B cell (primary cell): ENCODE measurements at regions not wholly inside any gene's neighbourhood (a gene's known extent, or its start where the extent isn't known, plus 50 kb on each side); places are given as distances from the start of the nearest gene placed in this dataset.

Experiments
- ATAC-seq: fragments of 200-7000 bp; cut with Tn5 transposase; one replicate; pipeline ENCODE4 v1.10.0; 2021; ENCODE audit warnings: low read depth, mild to moderate bottlenecking, moderate number of reproducible peaks, moderate library complexity
- CTCF ChIA-PET: fragments of 350-600 bp; sonication (Branson Sonifier 250); formaldehyde crosslinking; loops from one replicate; lab custom pipeline; 2021; ENCODE audit warnings: antibody characterized with exemption, inconsistent platforms; lab: Charles Lee
- POLR2A ChIA-PET: fragments of 350-600 bp; sonication (Branson Sonifier 250); formaldehyde crosslinking; loops from one replicate; lab custom pipeline; 2021; ENCODE audit warnings: antibody characterized with exemption; lab: Charles Lee
- DNase-seq: peaks from one replicate; pipeline ENCODE4 v3.0.0; 2013
- H2AFZ ChIP-seq: 2 replicates; pipeline ENCODE4 v1.6.1; 2012; ENCODE audit warnings: mild to moderate bottlenecking, low read depth, low read length; ENCODE audit not compliant: insufficient read depth, poor library complexity, severe bottlenecking
- H3K27ac ChIP-seq, 2 donors: 1 replicate in 1 of 2; 2 replicates in 1 of 2; pipeline ENCODE4 v1.5.1; 2012 to 2013; ENCODE audit warnings: low read length in 2 of 2, mild to moderate bottlenecking in 2 of 2, moderate library complexity in 1 of 2
- H3K27me3 ChIP-seq, 4 experiments: fragments of 200-600 bp in 1 of 4; sonication (generic) in 1 of 4; replicated peaks in 1 of 4; 1 replicate in 2 of 4; 2 replicates in 2 of 4; pipeline versions ENCODE4 v1.6.1 to v1.7.0; 2013 to 2016; ENCODE audit warnings: low read length in 3 of 4, mild to moderate bottlenecking in 2 of 4, mixed read lengths in 1 of 4, moderate library complexity in 1 of 4; ENCODE audit not compliant: insufficient read depth in 4 of 4, control insufficient read depth in 3 of 4; ENCODE audit errors: control extremely low read depth in 1 of 4
- H3K36me3 ChIP-seq, 2 experiments: replicated peaks in 1 of 2; 1 replicate in 1 of 2; 2 replicates in 1 of 2; pipeline versions ENCODE4 v1.6.1 to v1.7.1; 2013; ENCODE audit warnings: low read length in 1 of 2; ENCODE audit not compliant: insufficient read depth in 2 of 2, control insufficient read depth in 1 of 2; ENCODE audit errors: control extremely low read depth in 1 of 2, extremely low read depth in 1 of 2
- H3K4me1 ChIP-seq, 2 donors: fragments of 200-600 bp in 1 of 2; sonication (generic) in 1 of 2; 1 replicate in 1 of 2; 2 replicates in 1 of 2; pipeline versions ENCODE4 v1.5.1 to v1.6.1; 2013 to 2017; ENCODE audit warnings: low read length in 2 of 2; ENCODE audit not compliant: control insufficient read depth in 2 of 2, insufficient read depth in 2 of 2
- H3K4me2 ChIP-seq: replicated peaks from 2 replicates; pipeline ENCODE3; 2012; ENCODE audit warnings: mild to moderate bottlenecking, low read depth, low read length; ENCODE audit not compliant: poor library complexity, severe bottlenecking
- H3K4me3 ChIP-seq, 5 experiments: fragments of 200-600 bp in 1 of 5; sonication (generic) in 1 of 5; 1 replicate in 3 of 5; 2 replicates in 2 of 5; pipeline versions ENCODE4 v1.5.1 to v1.7.0; 2011 to 2016; ENCODE audit warnings: low read length in 4 of 5, mild to moderate bottlenecking in 4 of 5, low read depth in 2 of 5, control low read depth in 1 of 5, moderate library complexity in 1 of 5; ENCODE audit not compliant: insufficient read depth in 1 of 5; ENCODE audit errors: control extremely low read depth in 1 of 5, extremely low read depth in 1 of 5
- H3K79me2 ChIP-seq: fragments of 200-600 bp; sonication (generic); one replicate; pipeline ENCODE4 v1.6.0; 2016; ENCODE audit warnings: low read length; ENCODE audit not compliant: control insufficient read depth, insufficient read depth
- H3K9ac ChIP-seq: fragments of 200-600 bp; sonication (generic); 2 replicates; pipeline ENCODE4 v1.6.1; 2017; ENCODE audit warnings: mild to moderate bottlenecking, low read length, moderate library complexity
- H3K9me3 ChIP-seq, 3 donors: one replicate each; pipeline versions ENCODE4 v1.6.1 to v1.7.1; 2013; ENCODE audit warnings: low read length in 2 of 3; ENCODE audit not compliant: control insufficient read depth in 2 of 3, insufficient read depth in 1 of 3; ENCODE audit errors: control extremely low read depth in 1 of 3
- H4K20me1 ChIP-seq: 2 replicates; pipeline ENCODE4 v1.6.0; 2012; ENCODE audit warnings: mild to moderate bottlenecking, low read length; ENCODE audit not compliant: insufficient read depth, control insufficient read depth, poor library complexity, severe bottlenecking
- H3K27ac Mint-ChIP-seq: one replicate; pipeline ENCODE4 v1.8.0; 2021; ENCODE audit warnings: mixed read lengths
- H3K27me3 Mint-ChIP-seq: one replicate; pipeline ENCODE4 v1.8.0; 2021; ENCODE audit warnings: mixed read lengths
- H3K4me1 Mint-ChIP-seq: one replicate; pipeline ENCODE4 v1.8.0; 2021; ENCODE audit warnings: mixed read lengths
- H3K4me3 Mint-ChIP-seq: one replicate; pipeline ENCODE4 v1.8.0; 2021; ENCODE audit warnings: mixed read lengths
- H3K9me3 Mint-ChIP-seq: one replicate; pipeline ENCODE4 v1.8.0; 2022; ENCODE audit warnings: mixed read lengths; ENCODE audit not compliant: insufficient read depth
- CTCF ChIP-seq: fragments of 200-600 bp; IDR thresholded peaks from one replicate; pipeline ENCODE4 v1.8.0; 2022; ENCODE audit warnings: antibody characterized with exemption, mild to moderate bottlenecking
- EZH2 ChIP-seq: IDR thresholded peaks from 2 replicates; pipeline ENCODE4 v1.6.1; 2012; ENCODE audit warnings: borderline replicate concordance, low read depth, mild to moderate bottlenecking, moderate library complexity, low read length; ENCODE audit not compliant: insufficient read depth, poor library complexity, severe bottlenecking
- whole genome bisulfite sequencing: methylation state at CpG from one replicate; pipeline ENCODE4 v1.1.5; 2013; ENCODE audit warnings: missing lambda C conversion rate; ENCODE audit not compliant: insufficient coverage; 5-methylcytosine and 5-hydroxymethylcytosine counted together
- intact Hi-C: fragments of 100-400 bp; cut with micrococcal nuclease; formaldehyde crosslinking; loops from one replicate; pipeline ENCODE4 v1.10.0; 2022

GRCh38 chr11:104798789-104799188 lies 99.5 kb downstream of the CASP12 start:
- peak; percentile 53 for DNase-seq
- no peaks in the 10 kb centered on the region for H3K27me3 Mint-ChIP-seq
- Histone ChIP-seq H3K9me3 (peaks cover 2 to 7% (median 3%) of the 10 kb centered on the region in 3 donors), H3K9ac (peak overlapping the region; percentile 61), H3K4me3 (peak overlapping the region in 4 of 5 experiments; percentile 17 to 59 (median 34)), H4K20me1 (no peaks in the 10 kb centered on the region), H3K79me2 (no peaks in the 10 kb centered on the region), H3K4me2 (peak overlapping the region; percentile 67), H3K4me1 (peaks cover 14 to 18% of the 10 kb centered on the region in 2 donors), H3K36me3 (no peaks in the 10 kb centered on the region), H3K27ac (peak overlapping the region; percentile 54 to 76), H2AFZ (peak overlapping the region; percentile 65), H3K27me3 (no peaks in the 10 kb centered on the region)
- ChIA-PET POLR2A (no interaction called here), CTCF (interaction anchor here (1.4 kb wide), 1 partner anchor 93 kb away, joined by 4 read pairs; no protein-coding TSS in a partner anchor)
- intact Hi-C loops: loop anchor here (2.0 to 10.0 kb wide), 3 partner anchors 39 to 246 kb away; partner anchors contain the start of gene CARD16
- no CpG with 5 or more reads among the region's 1 CpG for WGBS
- peak overlapping the region; percentile 92 for H3K4me3 Mint-ChIP-seq
- H3K9me3 Mint-ChIP-seq: peaks cover 4% of the 10 kb centered on the region
- peak; percentile 65 for ATAC-seq
- H3K4me1 Mint-ChIP-seq: peaks cover 32% of the 10 kb centered on the region
- peak overlapping the region; percentile 82 for H3K27ac Mint-ChIP-seq
- TF ChIP-seq EZH2: no peak
- TF ChIP-seq CTCF: no peak

GRCh38 chr11:104796301-104796700 lies 102.0 kb downstream of the CASP12 start:
- ChIA-PET POLR2A (no interaction called here), CTCF (no interaction called here)
- DNase-seq (no peak), ATAC-seq (no peak)
- Histone ChIP-seq H3K4me2 (no peak overlapping the region), H3K36me3 (no peaks in the 10 kb centered on the region), H3K79me2 (no peaks in the 10 kb centered on the region), H3K9ac (no peak overlapping the region), H3K27ac (no peak overlapping the region), H3K4me3 (no peak overlapping the region), H2AFZ (no peak overlapping the region), H4K20me1 (no peaks in the 10 kb centered on the region), H3K4me1 (peaks cover 12 to 18% of the 10 kb centered on the region in 2 donors), H3K9me3 (peaks cover 0 to 7% (median 3%) of the 10 kb centered on the region in 3 donors), H3K27me3 (no peaks in the 10 kb centered on the region)
- Mint-ChIP-seq H3K4me1 (peaks cover 30% of the 10 kb centered on the region), H3K4me3 (no peak overlapping the region), H3K27me3 (no peaks in the 10 kb centered on the region), H3K9me3 (peaks cover 4% of the 10 kb centered on the region), H3K27ac (no peak overlapping the region)
- intact Hi-C loops: loop anchor here (5.0 to 10.0 kb wide), 2 partner anchors 41 to 248 kb away; partner anchors contain the start of gene CARD16
- TF ChIP-seq EZH2 (no peak), CTCF (no peak)
